ENCODE measurements at regions not wholly inside any gene's neighbourhood (a gene's known extent, or its start where the extent isn't known, plus 50 kb on each side); places are given as distances from the start of the nearest gene placed in this dataset.

GRCh38 chr4:114177628-114178027 is 198.2 kb upstream of the ARSJ start:
- Histone ChIP-seq H3K4me3 (ENCODE audit: insufficient read depth in 1 of 2, low read depth in 1 of 2, low read length in 2 of 2) (no peak overlapping the region), H3K4me2 (ENCODE audit: low read length, poor library complexity, severe bottlenecking) (no peak overlapping the region), H3K18ac (ENCODE audit: low read depth in 1 of 2, low read length in 2 of 2) (no peak overlapping the region), H3K79me1 (replicated peaks; ENCODE audit: low read length, poor library complexity, severe bottlenecking) (no peaks in the 10 kb centered on the region), H3K27me3 (ENCODE audit: control insufficient read depth in 1 of 2, insufficient read depth in 1 of 2, low read length in 2 of 2) (no peaks in the 10 kb centered on the region), H3K4me1 (ENCODE audit: control insufficient read depth, insufficient read depth, low read depth, low read length) (peaks cover 1% of the 10 kb centered on the region), H3K9me3 (ENCODE audit: control insufficient read depth, low read length) (peaks cover 8% of the 10 kb centered on the region), H2BK12ac (ENCODE audit: low read length in 2 of 2) (no peak overlapping the region), H3K36me3 (ENCODE audit: control insufficient read depth in 1 of 2, insufficient read depth in 2 of 2, low read depth in 1 of 2, low read length in 2 of 2) (no peaks in the 10 kb centered on the region), H4K91ac (ENCODE audit: low read length) (no peak overlapping the region), H2AFZ (ENCODE audit: low read depth, low read length) (no peak overlapping the region), H3K9ac (ENCODE audit: low read length) (no peak overlapping the region), H2BK120ac (ENCODE audit: low read depth, low read length) (no peak overlapping the region), H2AK5ac (ENCODE audit: low read length, severe bottlenecking) (no peak overlapping the region), H3K4ac (ENCODE audit: low read depth in 1 of 2, low read length in 2 of 2) (no peak overlapping the region), H2BK15ac (ENCODE audit: low read depth, poor library complexity, severe bottlenecking) (no peak overlapping the region), H3K23ac (ENCODE audit: low read length in 2 of 2) (no peak overlapping the region), H4K8ac (ENCODE audit: low read length) (no peak overlapping the region), H2BK5ac (ENCODE audit: low read depth, low read length, poor library complexity, severe bottlenecking) (no peak overlapping the region), H3K14ac (ENCODE audit: low read length in 2 of 2) (no peak overlapping the region), H3K27ac (ENCODE audit: low read length, poor library complexity, severe bottlenecking) (no peak overlapping the region)
- DNase-seq: no peak
- 92% methylated on average over 1 of the region's 2 CpGs for whole genome bisulfite sequencing

DNA sequence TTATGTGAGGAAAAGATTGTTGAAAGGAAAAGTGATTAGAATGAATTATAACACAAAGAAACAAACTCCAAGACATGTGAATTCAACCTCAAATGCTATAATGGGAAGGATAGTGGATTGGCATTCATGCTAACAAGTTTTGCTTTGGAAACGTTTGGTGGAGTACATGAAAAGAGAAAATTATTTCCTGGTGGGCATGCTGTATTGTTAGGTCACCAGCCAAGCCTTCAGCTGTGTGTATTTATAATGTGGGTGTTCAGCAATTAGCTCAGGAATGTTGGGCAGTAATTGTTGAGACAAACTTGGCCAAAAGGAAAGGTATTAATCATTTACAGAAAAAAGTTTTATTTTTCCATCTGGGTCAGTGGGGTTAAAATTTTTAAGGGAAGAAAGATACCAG is 198.9 kb upstream of the ARSJ start:
- no peak overlapping the region for H2AK5ac ChIP-seq (ENCODE audit: low read length, severe bottlenecking)
- H3K4me2 ChIP-seq (ENCODE audit: low read length, poor library complexity, severe bottlenecking): no peak overlapping the region
- H2BK15ac ChIP-seq (ENCODE audit: low read depth, poor library complexity, severe bottlenecking): no peak overlapping the region
- peaks cover 1% of the 10 kb centered on the region for H3K4me1 ChIP-seq (ENCODE audit: control insufficient read depth, insufficient read depth, low read depth, low read length)
- WGBS: 48% methylated on average over 1 of the region's 1 CpG
- no peak for DNase-seq
- no peak overlapping the region for H3K23ac ChIP-seq (ENCODE audit: low read length in 2 of 2)
- no peak overlapping the region for H2BK5ac ChIP-seq (ENCODE audit: low read depth, low read length, poor library complexity, severe bottlenecking)
- H3K14ac ChIP-seq (ENCODE audit: low read length in 2 of 2): no peak overlapping the region
- H3K27me3 ChIP-seq (ENCODE audit: control insufficient read depth in 1 of 2, insufficient read depth in 1 of 2, low read length in 2 of 2): no peaks in the 10 kb centered on the region
- H4K8ac ChIP-seq (ENCODE audit: low read length): no peak overlapping the region
- no peak overlapping the region for H3K4me3 ChIP-seq (ENCODE audit: insufficient read depth in 1 of 2, low read depth in 1 of 2, low read length in 2 of 2)
- no peak overlapping the region for H2BK120ac ChIP-seq (ENCODE audit: low read depth, low read length)
- H2BK12ac ChIP-seq (ENCODE audit: low read length in 2 of 2): no peak overlapping the region
- H3K27ac ChIP-seq (ENCODE audit: low read length, poor library complexity, severe bottlenecking): no peak overlapping the region
- no peaks in the 10 kb centered on the region for H3K36me3 ChIP-seq (ENCODE audit: control insufficient read depth in 1 of 2, insufficient read depth in 2 of 2, low read depth in 1 of 2, low read length in 2 of 2)
- no peaks in the 10 kb centered on the region for H3K79me1 ChIP-seq (replicated peaks; ENCODE audit: low read length, poor library complexity, severe bottlenecking)
- peaks cover 8% of the 10 kb centered on the region for H3K9me3 ChIP-seq (ENCODE audit: control insufficient read depth, low read length)
- H3K18ac ChIP-seq (ENCODE audit: low read depth in 1 of 2, low read length in 2 of 2): no peak overlapping the region
- no peak overlapping the region for H3K4ac ChIP-seq (ENCODE audit: low read depth in 1 of 2, low read length in 2 of 2)
- no peak overlapping the region for H4K91ac ChIP-seq (ENCODE audit: low read length)
- H3K9ac ChIP-seq (ENCODE audit: low read length): no peak overlapping the region
- H2AFZ ChIP-seq (ENCODE audit: low read depth, low read length): no peak overlapping the region

- no peak overlapping the region for H2BK12ac ChIP-seq (ENCODE audit: low read length in 2 of 2)
These were observed 201.0 kb upstream of the ARSJ start for GRCh38 chr4:114180481-114180880.

GRCh38 chr4:114184901-114185300 is 205.5 kb upstream of the ARSJ start:
- Histone ChIP-seq H4K91ac (ENCODE audit: low read length) (no peak overlapping the region), H3K9ac (ENCODE audit: low read length) (no peak overlapping the region), H4K8ac (ENCODE audit: low read length) (no peak overlapping the region), H3K4me1 (ENCODE audit: control insufficient read depth, insufficient read depth, low read depth, low read length) (no peaks in the 10 kb centered on the region), H3K4ac (ENCODE audit: low read depth in 1 of 2, low read length in 2 of 2) (no peak overlapping the region), H2AK5ac (ENCODE audit: low read length, severe bottlenecking) (no peak overlapping the region), H3K9me3 (ENCODE audit: control insufficient read depth, low read length) (peaks cover 8% of the 10 kb centered on the region), H3K14ac (ENCODE audit: low read length in 2 of 2) (no peak overlapping the region), H2BK5ac (ENCODE audit: low read depth, low read length, poor library complexity, severe bottlenecking) (no peak overlapping the region), H3K79me1 (replicated peaks; ENCODE audit: low read length, poor library complexity, severe bottlenecking) (no peaks in the 10 kb centered on the region), H2BK120ac (ENCODE audit: low read depth, low read length) (no peak overlapping the region), H3K27ac (ENCODE audit: low read length, poor library complexity, severe bottlenecking) (no peak overlapping the region), H3K4me3 (ENCODE audit: insufficient read depth in 1 of 2, low read depth in 1 of 2, low read length in 2 of 2) (no peak overlapping the region), H3K27me3 (ENCODE audit: control insufficient read depth in 1 of 2, insufficient read depth in 1 of 2, low read length in 2 of 2) (no peaks in the 10 kb centered on the region), H2BK15ac (ENCODE audit: low read depth, poor library complexity, severe bottlenecking) (no peak overlapping the region), H3K4me2 (ENCODE audit: low read length, poor library complexity, severe bottlenecking) (no peak overlapping the region), H2AFZ (ENCODE audit: low read depth, low read length) (no peak overlapping the region), H3K18ac (ENCODE audit: low read depth in 1 of 2, low read length in 2 of 2) (no peak overlapping the region), H3K23ac (ENCODE audit: low read length in 2 of 2) (no peak overlapping the region), H2BK12ac (ENCODE audit: low read length in 2 of 2) (no peak overlapping the region), H3K36me3 (ENCODE audit: control insufficient read depth in 1 of 2, insufficient read depth in 2 of 2, low read depth in 1 of 2, low read length in 2 of 2) (no peaks in the 10 kb centered on the region)
- no peak for DNase-seq
- WGBS: no CpG with 5 or more reads among the region's 3 CpGs

More at GRCh38 chr4:114180481-114180880, 201.0 kb upstream of the ARSJ start:
- Histone ChIP-seq H2AFZ (ENCODE audit: low read depth, low read length) (no peak overlapping the region), H3K79me1 (replicated peaks; ENCODE audit: low read length, poor library complexity, severe bottlenecking) (no peaks in the 10 kb centered on the region), H3K9me3 (ENCODE audit: control insufficient read depth, low read length) (peaks cover 8% of the 10 kb centered on the region), H2BK120ac (ENCODE audit: low read depth, low read length) (no peak overlapping the region), H4K8ac (ENCODE audit: low read length) (no peak overlapping the region), H3K4ac (ENCODE audit: low read depth in 1 of 2, low read length in 2 of 2) (no peak overlapping the region), H3K4me1 (ENCODE audit: control insufficient read depth, insufficient read depth, low read depth, low read length) (peaks cover 1% of the 10 kb centered on the region), H3K4me3 (ENCODE audit: insufficient read depth in 1 of 2, low read depth in 1 of 2, low read length in 2 of 2) (no peak overlapping the region), H3K36me3 (ENCODE audit: control insufficient read depth in 1 of 2, insufficient read depth in 2 of 2, low read depth in 1 of 2, low read length in 2 of 2) (no peaks in the 10 kb centered on the region), H2BK15ac (ENCODE audit: low read depth, poor library complexity, severe bottlenecking) (no peak overlapping the region), H3K27ac (ENCODE audit: low read length, poor library complexity, severe bottlenecking) (no peak overlapping the region), H3K27me3 (ENCODE audit: control insufficient read depth in 1 of 2, insufficient read depth in 1 of 2, low read length in 2 of 2) (no peaks in the 10 kb centered on the region), H3K23ac (ENCODE audit: low read length in 2 of 2) (no peak overlapping the region), H2BK5ac (ENCODE audit: low read depth, low read length, poor library complexity, severe bottlenecking) (no peak overlapping the region), H3K9ac (ENCODE audit: low read length) (no peak overlapping the region), H3K14ac (ENCODE audit: low read length in 2 of 2) (no peak overlapping the region), H3K4me2 (ENCODE audit: low read length, poor library complexity, severe bottlenecking) (no peak overlapping the region), H3K18ac (ENCODE audit: low read depth in 1 of 2, low read length in 2 of 2) (no peak overlapping the region), H2AK5ac (ENCODE audit: low read length, severe bottlenecking) (no peak overlapping the region), H4K91ac (ENCODE audit: low read length) (no peak overlapping the region)
- DNase-seq: peak; percentile 72
- 34% methylated on average over 6 of the region's 6 CpGs for WGBS

All from mesenchymal stem cell (in vitro differentiated cells and primary cell).